HTR-8/SVneo (cell line): ENCODE measurements at regions not wholly inside any gene's neighbourhood (a gene's known extent, or its start where the extent isn't known, plus 50 kb on each side); places are given as distances from the start of the nearest gene placed in this dataset.
"Not testable (repeated sequence)": the region's sequence is repeated elsewhere in the genome, so short reads cannot be mapped to it uniquely, and the experiment has no call there.

ENCODE experiments used
- DNase-seq: peaks from one replicate; pipeline ENCODE4 v3.0.0; 2011; ENCODE audit warnings: low spot score, mixed read lengths; ENCODE audit not compliant: insufficient read length
- FAIRE-seq: peaks from 2 replicates; lab custom pipeline; 2011; peaks lifted over from hg19 to GRCh38; lab: Jason Lieb, UNC

DNA sequence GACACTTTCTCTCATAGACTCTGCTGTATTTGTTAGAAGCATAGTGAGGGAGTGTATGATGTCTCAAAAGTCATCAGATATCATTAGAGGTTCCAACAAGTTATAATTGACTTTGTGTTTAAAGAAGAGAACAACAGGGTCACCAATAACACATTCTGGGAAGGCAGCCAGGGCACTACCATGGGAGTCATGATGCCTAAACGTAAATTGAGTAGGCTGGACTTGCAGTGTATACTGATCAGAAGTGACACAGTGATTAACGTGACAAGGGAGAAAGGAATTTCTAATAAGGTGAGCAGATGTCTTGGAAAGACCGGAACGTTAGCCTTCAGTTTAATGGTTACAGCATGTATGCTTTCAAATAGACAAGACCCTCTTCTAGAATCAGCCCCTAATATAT lies 973.2 kb downstream of the NCAM2 start:
- FAIRE-seq = no peak
- no peak for DNase-seq

DNA sequence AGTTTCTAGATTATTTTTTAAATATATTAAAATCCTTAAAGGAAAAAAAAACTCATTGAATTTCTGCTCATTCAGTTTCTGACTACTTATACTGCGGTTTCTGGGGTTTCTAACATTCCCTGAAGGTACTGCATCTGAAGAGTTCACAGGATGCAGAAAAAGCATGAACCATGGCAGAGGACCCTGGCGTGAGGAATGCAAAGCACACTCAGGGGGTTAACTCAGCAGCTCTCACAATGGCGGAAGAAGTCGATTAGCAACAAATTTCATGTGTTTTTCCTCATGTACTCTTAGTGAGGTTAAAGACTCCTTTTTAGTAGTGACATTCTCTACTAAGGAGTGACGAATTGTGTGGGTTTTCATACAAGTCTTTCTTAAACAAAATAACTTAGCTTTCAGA lies 975.6 kb downstream of the NCAM2 start:
- no peak for DNase-seq

DNA sequence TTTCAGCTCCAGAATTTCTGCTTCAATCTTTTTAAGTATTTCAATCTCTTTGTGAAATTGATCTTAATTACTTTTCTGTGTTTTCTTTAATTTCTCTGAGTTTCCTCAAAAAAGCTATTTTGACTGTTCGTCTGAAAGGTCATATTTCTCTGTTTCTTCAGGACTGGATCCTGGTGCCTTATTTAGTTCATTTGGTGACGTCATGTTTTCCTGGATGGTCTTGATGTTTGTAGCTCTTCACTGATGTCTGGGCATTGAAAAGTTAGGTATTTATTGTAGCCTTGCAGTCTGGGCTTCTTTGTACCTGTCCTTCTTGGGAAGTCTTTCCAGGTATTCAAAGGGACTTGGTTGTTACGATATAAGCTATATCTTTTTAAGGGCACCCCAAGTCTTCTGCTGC lies 998.7 kb downstream of the NCAM2 start:
- FAIRE-seq (no peak), DNase-seq (no peak)

More for the DNA sequence above, 975.6 kb downstream of the NCAM2 start:
- FAIRE-seq = no peak

DNA sequence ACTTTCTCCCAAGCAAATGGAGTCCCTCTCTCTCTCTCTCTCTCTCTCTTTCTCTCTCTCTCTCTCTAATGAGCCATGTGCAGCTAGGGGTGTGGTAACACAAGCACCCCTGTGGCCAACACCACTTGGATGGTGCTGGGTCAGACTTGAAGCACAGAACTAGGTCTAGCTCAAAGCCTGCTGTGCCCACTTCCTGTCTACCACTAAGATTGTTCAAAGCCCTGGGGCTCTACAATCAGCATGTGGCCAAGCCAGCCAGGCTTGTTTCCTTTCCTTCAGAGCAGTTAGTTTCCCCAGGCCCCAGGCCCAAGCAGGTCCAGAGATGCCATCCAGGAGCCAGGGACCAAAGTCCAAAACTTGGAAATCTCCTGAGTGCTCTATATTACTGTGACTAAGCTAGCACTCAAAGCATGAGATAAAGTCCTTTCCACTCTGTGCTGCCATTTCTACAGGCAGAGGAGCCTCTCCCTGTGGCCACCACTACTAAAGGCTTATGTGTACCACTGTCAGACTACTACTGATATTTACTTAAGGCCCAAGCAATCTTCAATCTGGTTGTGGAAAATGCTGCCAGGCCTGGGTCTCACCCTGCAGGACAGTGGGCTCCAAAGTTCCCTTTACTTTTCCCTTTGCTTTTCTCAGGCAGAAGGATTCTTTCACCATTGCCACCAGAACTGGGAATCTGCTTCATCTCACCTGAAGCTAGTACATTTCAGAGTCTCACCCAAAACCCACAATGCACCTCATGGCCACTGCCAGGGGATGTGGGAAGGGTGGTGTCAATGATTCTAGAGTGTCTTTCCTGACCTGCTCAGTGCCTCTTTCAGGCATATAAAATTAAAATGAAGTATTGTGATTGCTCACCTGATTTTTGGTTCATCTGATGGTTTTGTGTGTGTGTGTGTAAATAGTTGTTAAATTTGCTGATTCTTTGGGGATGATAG lies 999.5 kb downstream of the NCAM2 start:
- FAIRE-seq (no peak), DNase-seq (no peak)

DNA sequence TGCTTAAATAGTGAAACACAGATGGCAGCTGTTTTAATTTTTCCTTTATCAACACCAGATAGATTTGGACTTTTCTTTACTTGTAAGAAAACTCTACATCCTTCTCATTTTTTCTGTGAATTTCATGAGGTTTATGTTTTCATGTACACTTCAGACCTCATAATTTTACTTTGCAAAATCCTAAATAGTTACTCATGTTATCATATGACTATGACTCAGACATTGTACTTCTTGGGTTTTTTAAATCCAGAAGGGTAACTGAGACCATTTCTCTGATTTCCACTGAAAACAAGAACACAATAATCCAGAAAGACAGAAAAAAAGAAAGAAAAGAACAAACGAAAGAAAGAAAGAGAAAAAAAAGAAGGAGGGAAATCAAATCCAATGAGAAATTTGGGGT lies 1021.6 kb downstream of the NCAM2 start:
- no peak for FAIRE-seq
- DNase-seq = no peak

DNA sequence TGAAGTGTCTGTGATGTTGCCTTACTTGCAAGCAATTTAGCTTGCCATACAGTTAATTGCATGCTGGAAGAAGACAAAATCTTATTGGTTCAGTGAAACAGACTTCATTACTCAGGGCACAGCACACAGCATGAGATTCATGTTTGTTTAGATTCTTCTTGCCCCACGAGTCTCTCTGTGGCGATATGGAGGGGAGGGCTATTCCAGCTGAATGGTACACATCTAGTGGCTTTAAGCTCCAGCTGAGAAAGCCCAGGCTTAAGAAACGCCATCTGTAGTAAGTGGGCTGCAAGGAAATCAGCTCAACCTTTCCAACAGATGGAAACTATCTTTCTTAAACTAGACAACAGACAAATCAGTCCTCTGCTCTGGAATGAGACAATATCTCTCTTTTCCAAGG lies 1022.0 kb downstream of the NCAM2 start:
- DNase-seq = no peak
- FAIRE-seq = no peak

DNA sequence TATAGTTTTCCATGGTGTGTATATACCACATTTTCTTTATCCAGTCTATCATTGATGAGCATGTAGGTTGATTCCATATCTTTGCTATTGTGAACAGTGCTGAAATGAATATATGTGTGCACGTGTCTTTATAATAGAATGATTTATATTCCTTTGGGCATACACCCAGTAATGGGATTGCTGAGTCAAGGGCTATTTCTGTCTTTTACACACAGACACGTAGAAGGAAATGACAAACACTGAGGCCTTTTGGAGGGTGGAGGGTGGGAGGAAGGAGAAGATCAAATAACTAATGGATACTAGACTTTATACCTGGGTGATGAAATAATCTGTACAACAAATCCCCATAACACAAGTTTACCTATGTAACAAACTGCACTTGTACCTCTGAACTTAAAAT lies 1025.7 kb downstream of the NCAM2 start:
- not testable (repeated sequence) for FAIRE-seq, DNase-seq

DNA sequence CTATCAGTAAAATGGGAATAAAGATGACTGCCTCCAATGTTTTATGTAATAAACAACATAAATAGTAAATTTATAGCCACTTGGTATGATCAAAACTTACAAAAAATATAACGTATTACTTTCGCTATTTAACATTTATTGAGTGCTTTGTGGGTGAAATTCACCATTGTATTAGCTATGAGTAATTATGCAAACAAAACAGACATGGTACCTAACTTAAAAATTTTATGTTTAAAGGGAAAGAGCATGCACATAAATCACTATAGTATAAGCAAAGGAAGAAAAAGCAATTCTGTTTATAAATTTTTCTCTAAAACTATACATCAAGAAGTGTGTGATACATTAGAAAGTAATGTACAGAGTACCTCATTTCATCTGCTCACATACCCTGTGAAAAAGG lies 1046.2 kb downstream of the NCAM2 start:
- FAIRE-seq (no peak), DNase-seq (no peak)

DNA sequence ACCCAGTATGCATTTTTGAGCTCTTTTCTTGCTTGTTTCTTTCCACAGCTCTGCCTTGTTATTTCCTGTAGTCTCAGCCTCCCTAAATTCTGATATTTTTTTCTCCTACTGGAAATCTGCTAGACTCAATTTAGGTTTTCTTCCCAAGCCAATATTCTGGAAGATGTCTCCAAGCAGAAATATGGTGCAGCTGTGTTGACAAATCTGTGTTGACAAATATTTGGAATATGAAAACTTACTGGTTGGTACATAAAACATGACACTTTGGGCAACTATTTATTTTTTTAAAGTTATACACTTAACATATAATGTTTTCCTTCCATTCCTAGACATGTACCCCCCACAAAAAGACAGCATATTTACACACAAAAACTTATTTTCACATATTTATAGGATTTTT lies 1048.4 kb downstream of the NCAM2 start:
- FAIRE-seq = no peak

DNA sequence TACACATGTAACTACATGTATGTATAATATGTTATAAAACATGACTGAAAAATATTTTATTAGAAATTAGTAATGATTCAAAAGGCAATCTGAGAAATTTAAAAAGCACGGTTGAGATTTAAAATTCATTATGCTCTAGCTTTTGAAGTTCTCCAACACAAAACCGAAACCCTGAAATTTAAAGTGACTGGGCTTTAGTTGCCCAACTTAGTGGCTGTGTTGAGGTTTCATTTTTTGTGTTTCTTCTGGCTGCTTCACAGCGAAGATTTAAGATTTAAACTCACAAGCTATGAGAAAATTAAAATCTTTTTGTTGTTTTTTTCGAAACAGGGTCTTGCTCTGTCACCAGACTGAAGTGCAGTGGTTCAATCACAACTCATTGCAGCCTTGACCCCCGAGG lies 1058.7 kb downstream of the NCAM2 start:
- DNase-seq (no peak), FAIRE-seq (no peak)

More for the DNA sequence above, 1048.4 kb downstream of the NCAM2 start:
- no peak for DNase-seq

DNA sequence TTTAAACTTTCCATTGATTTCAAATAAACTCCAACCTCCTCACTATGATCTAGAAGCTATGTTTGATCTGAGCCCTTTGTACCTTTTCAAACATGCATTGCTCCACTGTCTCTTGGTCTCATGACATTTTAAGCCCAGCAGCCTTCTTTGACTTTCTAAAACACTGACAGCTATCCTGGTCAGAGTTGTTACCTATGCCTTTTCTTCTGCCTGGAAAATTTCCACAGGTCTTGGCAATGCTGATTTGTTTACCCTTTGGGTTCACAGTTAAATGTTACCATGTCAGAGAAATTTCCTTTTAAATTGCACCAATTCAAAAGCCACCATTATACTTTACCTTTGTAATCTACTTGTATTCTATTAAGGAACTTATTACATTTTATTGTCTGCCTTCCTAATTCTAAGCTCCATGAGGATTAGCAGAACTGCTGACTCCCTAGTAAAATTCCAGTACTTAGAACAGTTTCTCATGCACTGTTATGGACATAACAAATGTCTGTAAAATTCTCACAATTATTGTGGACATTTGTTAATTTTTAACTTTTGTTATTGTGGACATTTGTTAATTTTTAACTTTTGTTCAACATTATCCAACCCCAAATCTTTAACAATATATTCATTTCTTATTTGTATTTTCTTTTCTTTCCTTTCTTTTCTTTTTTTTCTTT lies 1064.4 kb downstream of the NCAM2 start:
- FAIRE-seq = no peak
- no peak for DNase-seq

DNA sequence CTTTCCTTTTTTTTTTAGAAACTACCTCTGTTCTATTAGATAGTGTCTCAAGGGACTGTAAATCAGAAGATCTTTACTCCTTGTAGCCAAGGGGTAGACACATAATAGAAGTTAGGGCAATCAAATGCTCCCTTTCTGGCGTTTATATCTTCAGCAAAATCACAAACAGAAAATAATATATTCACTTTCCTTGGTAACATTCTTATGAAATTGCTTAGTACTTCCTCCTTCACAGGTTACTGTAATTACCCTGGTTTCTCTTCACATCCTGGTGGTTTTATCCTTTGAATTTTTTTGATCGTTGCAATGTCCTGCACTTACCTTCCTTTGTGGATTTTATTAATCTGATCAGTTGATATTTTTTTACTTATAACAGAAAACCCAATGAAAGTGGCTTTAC lies 1064.9 kb downstream of the NCAM2 start:
- DNase-seq (no peak), FAIRE-seq (no peak)

DNA sequence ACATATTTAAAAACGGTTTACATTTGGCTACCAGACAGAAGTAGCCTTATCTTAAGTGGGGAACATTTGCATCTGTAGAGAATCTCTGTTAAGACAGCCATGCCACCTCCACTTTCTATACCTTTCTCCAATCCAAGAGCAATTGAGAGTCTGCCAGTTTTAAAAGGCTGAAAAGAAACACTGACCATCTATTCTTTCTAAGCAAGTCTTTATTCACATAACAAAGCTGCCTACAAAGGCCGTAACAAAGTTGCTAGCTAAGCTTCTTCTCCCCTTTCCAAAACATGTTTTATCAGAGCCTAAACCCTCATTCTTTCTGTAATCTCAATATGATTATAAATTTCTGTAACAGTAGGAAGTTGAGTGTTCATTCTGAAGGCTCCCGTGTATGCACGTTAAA lies 1078.3 kb downstream of the NCAM2 start:
- DNase-seq (no peak), FAIRE-seq (no peak)

DNA sequence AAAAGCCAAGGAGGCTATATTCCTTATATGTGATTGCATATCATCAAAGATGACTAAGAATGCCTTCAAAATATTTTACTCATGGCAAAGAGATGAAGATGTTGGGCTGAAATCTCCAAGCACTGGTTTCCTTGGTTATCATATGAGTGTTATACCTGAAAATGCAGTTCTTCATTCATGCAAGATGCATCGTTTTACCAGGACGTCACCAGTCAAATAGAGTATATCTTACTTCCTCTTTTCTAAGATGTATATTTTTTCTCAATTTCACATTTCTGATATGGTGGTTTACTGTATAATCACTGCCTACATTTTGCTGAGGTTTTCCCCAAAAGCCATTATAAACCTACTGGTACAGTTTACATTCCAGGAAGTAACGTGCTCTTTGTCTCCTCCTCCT lies 1085.7 kb downstream of the NCAM2 start:
- no peak for FAIRE-seq
- no peak for DNase-seq

DNA sequence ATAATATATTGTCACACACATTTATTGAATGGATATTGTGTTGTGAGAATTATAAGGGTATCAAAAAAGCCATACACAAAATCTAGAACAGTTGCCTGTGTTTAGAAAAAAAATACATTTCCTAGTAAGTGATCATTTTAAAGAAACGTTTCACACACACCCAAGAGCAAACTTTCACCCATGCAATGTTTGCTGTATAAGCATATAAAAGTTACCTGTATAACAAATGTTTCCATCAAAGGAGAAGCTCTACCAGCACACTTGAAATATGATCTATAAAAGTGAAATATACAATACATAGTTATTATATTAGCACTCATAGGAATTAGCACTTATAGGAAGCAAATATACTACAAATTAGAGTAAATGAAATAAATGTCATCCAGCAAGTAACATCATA lies 1098.1 kb downstream of the NCAM2 start:
- DNase-seq (no peak), FAIRE-seq (no peak)

DNA sequence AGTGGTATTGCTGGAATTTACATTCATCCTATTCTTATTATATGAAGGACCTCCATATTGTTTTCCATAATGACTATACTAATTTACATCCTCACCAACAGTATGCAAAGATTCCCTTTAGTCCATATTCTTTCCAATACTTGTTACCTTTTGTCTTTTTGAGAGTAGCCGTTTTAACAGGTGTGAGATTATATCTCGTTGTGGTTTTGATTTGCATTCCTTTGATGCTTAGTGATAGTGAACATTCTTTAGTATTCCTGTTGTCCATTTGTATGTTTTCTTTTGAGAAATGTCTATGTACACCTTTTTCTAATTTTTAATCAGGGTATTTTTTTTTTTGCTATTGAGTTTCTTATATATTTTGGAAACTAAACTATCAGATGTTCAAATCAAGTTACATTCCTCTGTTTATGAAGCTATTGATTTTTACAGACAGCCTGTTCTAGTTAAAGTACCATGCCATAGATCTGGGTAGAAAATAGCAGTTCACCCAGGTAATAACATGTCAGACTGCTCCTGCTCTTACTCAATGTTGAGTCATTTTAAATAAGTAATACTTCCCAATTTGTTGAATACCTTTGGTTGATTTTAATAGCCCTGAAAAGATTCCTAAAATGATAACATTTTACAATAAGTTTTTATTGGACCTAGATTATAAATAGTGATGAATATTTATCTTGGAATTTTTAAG lies 1108.7 kb downstream of the NCAM2 start:
- DNase-seq (no peak), FAIRE-seq (no peak)

DNA sequence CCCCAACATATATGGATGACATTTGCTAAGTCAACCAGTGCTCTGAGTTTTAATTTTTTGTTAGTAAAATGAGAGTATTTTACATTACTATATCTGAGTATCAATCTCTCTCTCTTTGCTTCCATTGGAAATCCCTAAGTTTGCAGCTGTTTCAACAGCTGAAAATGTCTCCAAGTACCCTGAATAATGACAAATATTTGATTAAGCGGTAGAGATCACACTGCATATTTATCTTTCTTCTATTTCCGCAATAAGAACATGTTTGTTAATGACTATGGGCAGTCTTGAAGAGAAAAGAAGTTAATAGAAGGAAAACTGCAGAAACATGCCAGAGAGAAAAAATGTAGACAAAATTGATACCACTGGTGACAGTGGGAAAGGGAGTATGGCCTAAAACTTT lies 1117.5 kb downstream of the NCAM2 start:
- FAIRE-seq (no peak), DNase-seq (no peak)

DNA sequence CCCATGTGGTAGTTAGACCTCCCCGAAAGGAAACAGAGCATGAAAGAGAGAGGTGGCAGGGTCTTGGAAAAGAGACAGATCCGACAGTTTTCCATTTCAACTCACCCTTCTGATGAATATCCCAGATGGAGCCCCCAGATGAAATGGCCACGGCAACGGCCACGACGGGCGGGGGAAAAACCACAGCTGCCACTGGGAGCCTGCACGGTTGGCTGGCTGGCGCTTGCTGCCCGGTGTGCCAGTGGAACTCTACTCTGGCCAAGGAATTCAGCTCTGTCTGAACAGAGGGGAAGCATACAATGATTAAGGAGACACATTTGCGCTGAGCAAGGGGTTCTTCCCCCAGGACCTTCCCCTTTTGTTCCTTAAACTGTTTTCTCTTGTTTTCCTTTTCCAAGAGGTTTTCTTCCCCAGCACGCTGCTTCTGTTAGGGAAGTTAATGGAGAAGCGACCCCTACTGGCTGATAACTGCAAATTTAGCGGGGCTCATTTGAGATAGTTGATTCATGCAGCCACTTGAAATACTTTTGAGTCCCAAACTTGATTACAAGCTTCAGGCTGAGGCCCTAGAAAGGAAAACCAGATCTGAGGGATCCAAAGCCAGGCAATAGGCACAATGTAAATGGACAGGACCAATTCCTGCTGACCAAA lies 1122.5 kb downstream of the NCAM2 start:
- FAIRE-seq (no peak), DNase-seq (no peak)

DNA sequence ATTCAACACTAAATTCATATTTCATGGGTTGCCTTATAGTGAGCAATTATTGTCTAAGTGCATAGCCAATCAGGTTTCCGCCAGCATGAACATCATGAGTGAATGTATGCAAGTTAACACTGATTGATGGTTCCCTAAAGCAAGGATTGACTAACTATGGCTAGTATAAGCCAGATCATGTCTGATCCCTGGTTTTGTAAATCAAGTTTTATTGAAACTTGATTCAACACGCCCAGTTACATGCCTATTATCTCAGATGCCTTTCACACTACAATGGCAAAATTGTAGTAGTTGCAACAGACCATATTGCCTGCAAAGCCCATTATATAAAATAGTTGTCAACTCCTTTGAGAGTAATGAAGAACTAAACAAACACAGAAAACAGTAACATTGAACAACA lies 1127.4 kb downstream of the NCAM2 start:
- DNase-seq = no peak
- no peak for FAIRE-seq

DNA sequence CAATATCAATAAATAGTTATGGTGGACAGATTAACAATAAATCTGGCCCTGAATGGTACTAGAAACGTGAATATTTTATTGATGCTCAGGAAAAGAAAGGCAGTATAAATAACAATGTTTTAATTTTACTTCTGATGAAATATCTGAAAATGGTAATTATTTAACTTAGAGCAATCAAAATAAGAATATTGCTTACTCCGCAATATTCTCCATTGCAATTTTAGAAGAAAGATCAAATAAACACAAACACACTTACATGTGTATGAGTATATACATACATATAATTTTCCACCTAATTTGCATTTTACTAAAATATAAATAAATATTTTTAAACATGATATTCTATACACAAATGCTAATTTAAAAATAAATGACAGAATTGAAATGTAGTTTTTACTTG lies 1130.5 kb downstream of the NCAM2 start:
- FAIRE-seq (no peak), DNase-seq (no peak)
